Bronchial epithelial cell (primary cell): ENCODE measurements at regions not wholly inside any gene's neighbourhood (a gene's known extent, or its start where the extent isn't known, plus 50 kb on each side); places are given as distances from the start of the nearest gene placed in this dataset.

Source experiments
- DNase-seq: peaks from one replicate; pipeline ENCODE4 v3.0.0-alpha.2; 2010; ENCODE audit warnings: low read depth
- FAIRE-seq: peaks from 2 replicates; lab custom pipeline; 2011; peaks lifted over from hg19 to GRCh38; lab: Jason Lieb, UNC
- H3K27me3 ChIP-seq: 2 replicates; pipeline ENCODE4 v1.5.1; 2011; ENCODE audit warnings: low read length; ENCODE audit not compliant: control insufficient read depth, insufficient read depth
- H3K36me3 ChIP-seq: 2 replicates; pipeline ENCODE4 v1.5.1; 2011; ENCODE audit warnings: low read length; ENCODE audit not compliant: control insufficient read depth, insufficient read depth
- H3K4me3 ChIP-seq: 2 replicates; pipeline ENCODE4 v1.5.1; 2011; ENCODE audit warnings: mild to moderate bottlenecking, low read depth, low read length, control low read depth
- TF ChIP-seq, protein P1 (sequence below): IDR thresholded peaks from 2 replicates; pipeline ENCODE4 v1.5.1; 2011; ENCODE audit warnings: mild to moderate bottlenecking, moderate library complexity, low read length, control low read depth, inconsistent platforms; ENCODE audit not compliant: insufficient read depth, severe bottlenecking

DNA sequence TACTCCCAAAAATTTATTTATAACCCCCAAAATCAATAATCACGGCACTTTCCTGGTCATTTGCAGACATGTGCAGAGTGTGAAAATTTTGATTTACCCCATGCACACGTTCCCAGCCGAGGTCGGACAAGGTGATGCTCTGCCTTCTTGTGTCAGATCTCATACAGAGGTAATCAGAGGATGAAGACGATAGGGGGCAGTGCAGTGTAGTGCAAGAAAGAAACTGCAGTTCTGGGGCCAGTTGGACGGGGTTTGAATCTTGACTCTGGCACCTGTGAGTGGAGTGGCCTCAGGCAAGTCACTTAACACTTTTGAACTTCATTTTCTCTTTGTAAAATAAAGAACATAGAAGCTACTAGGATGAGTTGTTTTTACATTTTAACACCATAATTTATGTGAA, 88.4 kb downstream of the FRMPD3 start:
- H3K27me3 ChIP-seq: no peaks in the 10 kb centered on the region
- DNase-seq (peak; percentile 53), FAIRE-seq (no peak)
- no peak overlapping the region for H3K4me3 ChIP-seq
- no peaks in the 10 kb centered on the region for H3K36me3 ChIP-seq
- TF ChIP-seq, protein P1, sequence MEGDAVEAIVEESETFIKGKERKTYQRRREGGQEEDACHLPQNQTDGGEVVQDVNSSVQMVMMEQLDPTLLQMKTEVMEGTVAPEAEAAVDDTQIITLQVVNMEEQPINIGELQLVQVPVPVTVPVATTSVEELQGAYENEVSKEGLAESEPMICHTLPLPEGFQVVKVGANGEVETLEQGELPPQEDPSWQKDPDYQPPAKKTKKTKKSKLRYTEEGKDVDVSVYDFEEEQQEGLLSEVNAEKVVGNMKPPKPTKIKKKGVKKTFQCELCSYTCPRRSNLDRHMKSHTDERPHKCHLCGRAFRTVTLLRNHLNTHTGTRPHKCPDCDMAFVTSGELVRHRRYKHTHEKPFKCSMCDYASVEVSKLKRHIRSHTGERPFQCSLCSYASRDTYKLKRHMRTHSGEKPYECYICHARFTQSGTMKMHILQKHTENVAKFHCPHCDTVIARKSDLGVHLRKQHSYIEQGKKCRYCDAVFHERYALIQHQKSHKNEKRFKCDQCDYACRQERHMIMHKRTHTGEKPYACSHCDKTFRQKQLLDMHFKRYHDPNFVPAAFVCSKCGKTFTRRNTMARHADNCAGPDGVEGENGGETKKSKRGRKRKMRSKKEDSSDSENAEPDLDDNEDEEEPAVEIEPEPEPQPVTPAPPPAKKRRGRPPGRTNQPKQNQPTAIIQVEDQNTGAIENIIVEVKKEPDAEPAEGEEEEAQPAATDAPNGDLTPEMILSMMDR: peak; percentile 48

DNA sequence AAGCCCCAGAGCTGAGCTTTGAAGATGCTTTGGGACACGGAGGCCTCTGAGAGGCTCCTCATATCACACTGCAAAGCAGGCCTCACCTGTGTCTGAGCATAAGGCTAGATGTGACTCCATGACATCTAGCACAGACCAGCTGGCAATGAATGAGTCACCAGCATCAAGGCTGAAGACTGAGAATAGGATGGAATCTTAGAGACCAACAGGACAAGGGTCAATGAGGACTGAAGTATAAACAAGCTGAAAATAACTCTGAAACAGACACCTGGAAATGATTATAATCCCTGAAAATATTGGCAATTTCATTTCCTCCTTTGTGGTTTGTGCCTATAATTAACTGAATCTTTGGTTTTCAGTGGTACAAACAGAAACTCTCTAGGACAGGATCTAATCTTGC, 87.1 kb upstream of the PRPS1 start:
- no peak overlapping the region for H3K4me3 ChIP-seq
- DNase-seq: no peak
- H3K36me3 ChIP-seq: no peaks in the 10 kb centered on the region
- peak; percentile 75 for FAIRE-seq
- H3K27me3 ChIP-seq: no peaks in the 10 kb centered on the region
- TF ChIP-seq, protein P1: no peak

DNA sequence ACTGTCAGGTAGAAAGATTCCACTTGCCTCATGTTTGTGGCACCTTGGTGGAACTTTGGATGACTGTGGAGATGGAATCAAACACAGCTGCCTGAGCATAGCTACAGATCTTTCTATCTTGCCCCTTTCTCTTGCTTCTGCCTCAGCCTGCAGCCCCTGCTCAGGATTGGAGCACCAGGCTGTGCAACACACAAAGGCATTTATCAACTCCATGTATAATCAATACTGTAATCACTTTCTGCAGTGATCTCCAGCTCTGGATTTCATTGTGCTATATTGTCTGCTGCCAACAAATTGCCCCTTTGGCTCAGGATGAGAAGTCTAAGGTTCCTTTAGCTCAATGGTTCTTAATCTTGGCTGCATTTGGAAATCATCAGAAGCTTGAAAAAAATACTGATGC, 86.3 kb upstream of the PRPS1 start:
- Histone ChIP-seq H3K36me3 (no peaks in the 10 kb centered on the region), H3K4me3 (no peak overlapping the region), H3K27me3 (peaks cover under 1% of the 10 kb centered on the region)
- peak; percentile 13 for FAIRE-seq
- TF ChIP-seq, protein P1: no peak
- no peak for DNase-seq

DNA sequence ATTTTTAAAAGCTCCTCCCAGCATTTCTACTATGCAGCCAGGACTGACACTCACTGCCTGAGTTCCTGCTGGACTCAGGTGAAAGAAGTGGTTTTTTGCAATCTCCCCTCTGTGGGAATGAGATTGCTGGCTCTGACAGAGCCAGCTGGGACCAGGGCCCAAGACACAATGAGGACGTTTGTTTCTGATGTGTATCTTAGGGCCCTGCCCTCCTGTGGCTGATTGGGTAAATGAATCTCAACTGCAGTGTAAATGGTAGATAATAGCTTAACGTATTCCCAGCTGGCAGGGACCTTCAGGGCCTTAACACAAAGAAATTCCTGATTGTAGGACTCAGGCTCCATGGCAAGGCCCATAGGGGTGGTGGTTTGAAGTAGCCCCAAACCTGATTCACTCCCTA, 85.8 kb upstream of the PRPS1 start:
- H3K36me3 ChIP-seq: no peaks in the 10 kb centered on the region
- H3K4me3 ChIP-seq: no peak overlapping the region
- peaks cover 2% of the 10 kb centered on the region for H3K27me3 ChIP-seq
- DNase-seq: peak; percentile 15
- TF ChIP-seq, protein P1: peak; percentile 20
- no peak for FAIRE-seq

DNA sequence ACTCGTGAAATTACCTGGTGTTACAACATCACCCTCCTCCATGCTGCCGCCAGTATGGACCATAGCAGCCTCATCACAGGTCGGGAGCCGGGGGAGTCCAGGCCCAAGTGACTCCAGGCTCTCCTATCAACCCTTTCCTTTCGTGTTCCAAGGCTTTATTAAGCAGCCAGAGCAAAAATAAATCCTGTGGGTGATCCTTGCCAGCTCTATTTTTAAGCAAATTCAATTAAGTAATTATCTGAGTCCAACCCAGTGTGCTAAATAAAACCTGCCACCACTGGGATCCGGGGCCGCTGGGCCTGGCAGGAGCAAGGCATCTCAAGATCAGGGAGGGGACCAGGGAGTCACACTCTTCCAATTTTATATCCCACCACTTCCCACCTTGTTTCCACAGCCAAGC, 80.7 kb upstream of the PRPS1 start:
- H3K4me3 ChIP-seq: no peak overlapping the region
- FAIRE-seq (no peak), DNase-seq (no peak)
- no peaks in the 10 kb centered on the region for H3K36me3 ChIP-seq
- H3K27me3 ChIP-seq: peaks cover 4% of the 10 kb centered on the region
- TF ChIP-seq, protein P1: no peak

DNA sequence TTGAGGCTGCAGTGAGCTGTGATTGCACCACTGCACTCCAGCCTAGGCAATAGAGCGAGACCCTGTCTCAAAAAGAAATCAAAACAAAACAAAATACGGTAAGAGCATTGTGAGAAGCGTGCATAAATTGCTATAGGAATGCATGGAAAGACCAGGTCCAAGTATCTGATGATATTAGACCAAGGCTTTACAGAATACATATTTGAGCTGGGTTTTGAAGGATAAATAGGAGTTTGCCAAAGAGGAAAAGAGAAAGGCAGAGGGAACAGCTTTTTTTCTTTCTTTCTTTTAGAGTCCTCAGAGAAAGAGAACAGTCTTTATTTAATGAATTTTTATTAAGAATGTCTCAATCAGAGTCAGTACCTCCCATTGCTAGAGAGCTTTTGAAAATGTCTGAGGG, 79.5 kb upstream of the PRPS1 start:
- DNase-seq: no peak
- no peak for FAIRE-seq
- TF ChIP-seq, protein P1: no peak
- Histone ChIP-seq H3K27me3 (peaks cover 4% of the 10 kb centered on the region), H3K4me3 (no peak overlapping the region), H3K36me3 (no peaks in the 10 kb centered on the region)
